Liver (tissue), 7 donors: ENCODE measurements at regions not wholly inside any gene's neighbourhood (a gene's known extent, or its start where the extent isn't known, plus 50 kb on each side); places are given as distances from the start of the nearest gene placed in this dataset.

ENCODE experiments used
- DNase-seq: peaks from one replicate; pipeline ENCODE4 v3.0.0-alpha.2; 2017; ENCODE audit warnings: low spot score
- H3K27ac ChIP-seq, 2 donors: one replicate each; pipeline ENCODE4 v1.7.0; 2013; ENCODE audit warnings: inconsistent platforms in 2 of 2, low read length in 2 of 2, control low read depth in 1 of 2, low read depth in 1 of 2, mild to moderate bottlenecking in 1 of 2
- H3K27me3 ChIP-seq, 4 donors: one replicate each; pipeline versions ENCODE4 v1.6.1 to v1.7.0; 2013; ENCODE audit warnings: low read length in 3 of 4, inconsistent platforms in 1 of 4, mild to moderate bottlenecking in 1 of 4, moderate library complexity in 1 of 4; ENCODE audit not compliant: control insufficient read depth in 4 of 4, insufficient read depth in 4 of 4
- H3K36me3 ChIP-seq, 4 donors: one replicate each; pipeline versions ENCODE4 v1.6.1 to v1.7.0; 2013; ENCODE audit warnings: low read length in 3 of 4, mild to moderate bottlenecking in 3 of 4, low read depth in 1 of 4, moderate library complexity in 1 of 4; ENCODE audit not compliant: control insufficient read depth in 4 of 4, insufficient read depth in 3 of 4
- H3K4me1 ChIP-seq, 4 donors: one replicate each; pipeline versions ENCODE4 v1.6.1 to v1.7.0; 2013; ENCODE audit warnings: low read length in 3 of 4, mild to moderate bottlenecking in 3 of 4, moderate library complexity in 1 of 4; ENCODE audit not compliant: control insufficient read depth in 4 of 4, insufficient read depth in 4 of 4
- H3K4me3 ChIP-seq, 3 donors: one replicate each; pipeline versions ENCODE4 v1.6.1 to v1.7.0; 2013; ENCODE audit warnings: low read length in 3 of 3, control low read depth in 1 of 3, low read depth in 1 of 3, mild to moderate bottlenecking in 1 of 3
- H3K9ac ChIP-seq, 2 donors: one replicate each; pipeline ENCODE4 v1.7.0; 2013; ENCODE audit warnings: low read length in 2 of 2, mild to moderate bottlenecking in 2 of 2, moderate library complexity in 2 of 2, control low read depth in 1 of 2, low read depth in 1 of 2
- H3K9me3 ChIP-seq, 4 donors: one replicate each; pipeline versions ENCODE4 v1.6.1 to v1.7.0; 2013; ENCODE audit warnings: low read length in 3 of 4; ENCODE audit not compliant: control insufficient read depth in 4 of 4
- FOXA2 ChIP-seq: IDR thresholded peaks from 2 replicates; pipeline ENCODE4 v1.6.1; 2016; ENCODE audit warnings: antibody characterized with exemption
- GABPA ChIP-seq, 2 donors: IDR thresholded peaks in 1 of 2; conservative IDR thresholded peaks in 1 of 2; 2 replicates each; pipeline ENCODE4 v1.6.1; 2016; ENCODE audit warnings: antibody characterized with exemption in 2 of 2, mild to moderate bottlenecking in 1 of 2, moderate library complexity in 1 of 2
- HNF4A ChIP-seq, 2 donors: conservative IDR thresholded peaks; 2 replicates each; pipeline ENCODE4 v1.6.1; 2016; ENCODE audit warnings: antibody characterized with exemption in 2 of 2, mild to moderate bottlenecking in 2 of 2
- HNF4G ChIP-seq: IDR thresholded peaks from 2 replicates; pipeline ENCODE4 v1.6.1; 2016; ENCODE audit warnings: antibody characterized with exemption
- RAD21 ChIP-seq, 2 donors: IDR thresholded peaks; 2 replicates each; pipeline ENCODE4 v1.6.1; 2016; ENCODE audit warnings: antibody characterized with exemption in 2 of 2, mild to moderate bottlenecking in 2 of 2
- RXRA ChIP-seq, 2 donors: IDR thresholded peaks; 2 replicates each; pipeline ENCODE4 v1.6.1; 2017 to 2018; ENCODE audit warnings: antibody characterized with exemption in 2 of 2, mild to moderate bottlenecking in 1 of 2
- SP1 ChIP-seq: IDR thresholded peaks from 2 replicates; pipeline ENCODE4 v1.6.1; 2018; ENCODE audit warnings: antibody characterized with exemption, mild to moderate bottlenecking
- TAF1 ChIP-seq: conservative IDR thresholded peaks from 2 replicates; pipeline ENCODE4 v1.6.1; 2016; ENCODE audit warnings: antibody characterized with exemption, mild to moderate bottlenecking
- WGBS: extraction: QIAGEN DNeasy Blood & Tissue Kit; methylation state at CpG from one replicate; pipeline ENCODE4 v1.1.7; 2013; 5-methylcytosine and 5-hydroxymethylcytosine counted together
- TF ChIP-seq, protein P1 (sequence below): IDR thresholded peaks from 2 replicates; pipeline ENCODE4 v1.6.1; 2016; ENCODE audit warnings: antibody characterized with exemption
- TF ChIP-seq, protein P2 (sequence below): IDR thresholded peaks from 2 replicates; pipeline ENCODE4 v1.6.1; 2016; ENCODE audit warnings: antibody characterized with exemption, mild to moderate bottlenecking
- donor health status: healthy.
- donor health status: healthy.
- donor health status: healthy.
- donor health status: healthy.

DNA sequence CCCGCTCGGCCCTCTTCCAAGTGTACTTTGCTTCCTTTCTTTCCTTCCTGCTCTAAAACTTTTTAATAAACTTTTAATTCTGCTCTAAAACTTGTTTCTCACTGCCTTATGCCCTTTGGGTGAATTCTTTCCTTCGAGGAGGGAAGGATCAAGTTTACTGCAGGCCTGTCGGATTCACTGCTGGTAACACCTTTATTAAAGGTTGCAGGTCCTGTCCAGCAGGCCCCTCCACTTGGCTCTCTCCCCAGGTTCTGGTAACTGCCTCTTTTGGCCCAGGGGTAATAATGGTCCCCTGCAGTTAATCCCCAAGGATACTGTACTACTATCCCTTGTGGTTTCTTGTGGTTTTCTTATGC is 152.7 kb upstream of the EEA1 start:
- no peak overlapping the region for H3K9ac ChIP-seq
- DNase-seq, result no peak
- no peaks in the 10 kb centered on the region for H3K36me3 ChIP-seq
- H3K9me3 ChIP-seq, result peaks cover 0 to 3% (median 0%) of the 10 kb centered on the region in 4 donors
- WGBS, result 96% methylated on average over 4 of the region's 4 CpGs
- no peak overlapping the region for H3K4me3 ChIP-seq
- H3K27ac ChIP-seq, result no peak overlapping the region
- no peak for TF ChIP-seq HNF4A (conservative IDR thresholded peaks at IDR 0.05)
- TF ChIP-seq, protein P1, sequence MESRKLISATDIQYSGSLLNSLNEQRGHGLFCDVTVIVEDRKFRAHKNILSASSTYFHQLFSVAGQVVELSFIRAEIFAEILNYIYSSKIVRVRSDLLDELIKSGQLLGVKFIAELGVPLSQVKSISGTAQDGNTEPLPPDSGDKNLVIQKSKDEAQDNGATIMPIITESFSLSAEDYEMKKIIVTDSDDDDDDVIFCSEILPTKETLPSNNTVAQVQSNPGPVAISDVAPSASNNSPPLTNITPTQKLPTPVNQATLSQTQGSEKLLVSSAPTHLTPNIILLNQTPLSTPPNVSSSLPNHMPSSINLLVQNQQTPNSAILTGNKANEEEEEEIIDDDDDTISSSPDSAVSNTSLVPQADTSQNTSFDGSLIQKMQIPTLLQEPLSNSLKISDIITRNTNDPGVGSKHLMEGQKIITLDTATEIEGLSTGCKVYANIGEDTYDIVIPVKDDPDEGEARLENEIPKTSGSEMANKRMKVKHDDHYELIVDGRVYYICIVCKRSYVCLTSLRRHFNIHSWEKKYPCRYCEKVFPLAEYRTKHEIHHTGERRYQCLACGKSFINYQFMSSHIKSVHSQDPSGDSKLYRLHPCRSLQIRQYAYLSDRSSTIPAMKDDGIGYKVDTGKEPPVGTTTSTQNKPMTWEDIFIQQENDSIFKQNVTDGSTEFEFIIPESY, result no peak
- no peak for TF ChIP-seq HNF4G
- TF ChIP-seq GABPA (IDR thresholded peaks at IDR 0.05 in 1 of 2, conservative IDR thresholded peaks at IDR 0.05 in 1 of 2), result no peak
- TF ChIP-seq, protein P2, sequence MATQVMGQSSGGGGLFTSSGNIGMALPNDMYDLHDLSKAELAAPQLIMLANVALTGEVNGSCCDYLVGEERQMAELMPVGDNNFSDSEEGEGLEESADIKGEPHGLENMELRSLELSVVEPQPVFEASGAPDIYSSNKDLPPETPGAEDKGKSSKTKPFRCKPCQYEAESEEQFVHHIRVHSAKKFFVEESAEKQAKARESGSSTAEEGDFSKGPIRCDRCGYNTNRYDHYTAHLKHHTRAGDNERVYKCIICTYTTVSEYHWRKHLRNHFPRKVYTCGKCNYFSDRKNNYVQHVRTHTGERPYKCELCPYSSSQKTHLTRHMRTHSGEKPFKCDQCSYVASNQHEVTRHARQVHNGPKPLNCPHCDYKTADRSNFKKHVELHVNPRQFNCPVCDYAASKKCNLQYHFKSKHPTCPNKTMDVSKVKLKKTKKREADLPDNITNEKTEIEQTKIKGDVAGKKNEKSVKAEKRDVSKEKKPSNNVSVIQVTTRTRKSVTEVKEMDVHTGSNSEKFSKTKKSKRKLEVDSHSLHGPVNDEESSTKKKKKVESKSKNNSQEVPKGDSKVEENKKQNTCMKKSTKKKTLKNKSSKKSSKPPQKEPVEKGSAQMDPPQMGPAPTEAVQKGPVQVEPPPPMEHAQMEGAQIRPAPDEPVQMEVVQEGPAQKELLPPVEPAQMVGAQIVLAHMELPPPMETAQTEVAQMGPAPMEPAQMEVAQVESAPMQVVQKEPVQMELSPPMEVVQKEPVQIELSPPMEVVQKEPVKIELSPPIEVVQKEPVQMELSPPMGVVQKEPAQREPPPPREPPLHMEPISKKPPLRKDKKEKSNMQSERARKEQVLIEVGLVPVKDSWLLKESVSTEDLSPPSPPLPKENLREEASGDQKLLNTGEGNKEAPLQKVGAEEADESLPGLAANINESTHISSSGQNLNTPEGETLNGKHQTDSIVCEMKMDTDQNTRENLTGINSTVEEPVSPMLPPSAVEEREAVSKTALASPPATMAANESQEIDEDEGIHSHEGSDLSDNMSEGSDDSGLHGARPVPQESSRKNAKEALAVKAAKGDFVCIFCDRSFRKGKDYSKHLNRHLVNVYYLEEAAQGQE, result no peak
- TF ChIP-seq FOXA2, result no peak
- H3K27me3 ChIP-seq, result no peaks in the 10 kb centered on the region
- no peaks in the 10 kb centered on the region for H3K4me1 ChIP-seq

DNA sequence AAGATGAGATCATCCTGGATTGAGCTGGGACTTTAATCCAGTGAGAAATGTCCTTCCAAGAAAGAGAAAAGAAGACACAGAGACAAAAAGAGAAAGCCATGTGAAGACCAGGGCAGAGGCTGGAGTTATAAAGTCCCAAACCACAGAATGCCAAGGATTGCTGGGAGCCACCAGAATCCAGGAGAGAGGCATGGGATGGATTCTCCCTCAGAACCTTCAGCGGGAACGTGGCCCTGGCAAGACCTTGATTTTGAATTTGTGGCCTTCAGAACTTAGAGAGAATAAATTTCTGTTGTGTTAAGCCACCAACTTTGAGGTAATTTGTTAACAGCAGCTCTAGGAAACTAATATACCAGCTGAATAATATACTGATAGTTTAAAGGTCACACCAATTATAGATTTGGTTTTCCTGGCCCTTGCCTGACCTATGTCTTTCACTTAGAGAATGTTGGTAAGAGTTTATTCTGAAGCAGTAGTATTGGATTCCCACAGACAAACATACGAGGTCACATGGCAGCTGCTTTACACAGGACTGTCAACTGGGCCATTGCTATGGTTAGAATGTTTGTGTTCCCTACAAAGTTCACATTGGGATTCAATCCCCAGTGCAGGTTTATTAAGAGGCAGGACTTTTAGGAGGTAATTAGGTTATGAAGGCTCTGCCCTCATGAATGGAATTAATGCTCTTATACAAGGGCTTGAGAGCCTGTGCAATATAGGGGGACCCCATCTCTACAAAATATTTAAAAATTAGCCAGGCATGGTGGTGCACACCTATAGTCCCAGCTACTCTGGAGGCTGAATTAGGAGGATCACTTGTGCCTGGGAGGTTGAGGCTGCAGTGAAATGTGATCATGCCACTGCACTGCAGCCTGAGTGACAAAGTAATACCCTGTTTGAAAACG is 156.5 kb upstream of the EEA1 start:
- no peak for DNase-seq
- H3K9me3 ChIP-seq, result peaks cover 0 to 3% (median 0%) of the 10 kb centered on the region in 4 donors
- H3K27ac ChIP-seq, result no peak overlapping the region
- H3K27me3 ChIP-seq, result no peaks in the 10 kb centered on the region
- no peak overlapping the region for H3K4me3 ChIP-seq
- H3K36me3 ChIP-seq, result no peaks in the 10 kb centered on the region
- whole genome bisulfite sequencing, result 75% methylated on average over 4 of the region's 4 CpGs
- H3K4me1 ChIP-seq, result no peaks in the 10 kb centered on the region
- no peak for TF ChIP-seq TAF1
- TF ChIP-seq RAD21 (IDR thresholded peaks at IDR 0.05), result peak in 1 of 2 donors; percentile 14
- TF ChIP-seq RXRA (IDR thresholded peaks at IDR 0.05), result peak; percentile 30 to 33
- TF ChIP-seq, protein P2, result no peak
- peak; percentile 31 for TF ChIP-seq SP1
- peak; percentile 10 to 24 for TF ChIP-seq HNF4A (conservative IDR thresholded peaks at IDR 0.05)
- no peak overlapping the region for H3K9ac ChIP-seq
